CD4-positive, alpha-beta T cell (primary cell): ENCODE measurements at regions not wholly inside any gene's neighbourhood (a gene's known extent, or its start where the extent isn't known, plus 50 kb on each side); places are given as distances from the start of the nearest gene placed in this dataset.

Experiments used
- ATAC-seq: fragments of 200-7000 bp; cut with Tn5 transposase; one replicate; pipeline ENCODE4 v1.10.0; 2022; ENCODE audit warnings: mild to moderate bottlenecking; ENCODE audit not compliant: poor library complexity
- CTCF ChIA-PET: fragments of 350-600 bp; sonication (Branson Sonifier 250); formaldehyde crosslinking; loops from one replicate; lab custom pipeline; 2021; ENCODE audit warnings: antibody characterized with exemption, inconsistent platforms; lab: Charles Lee
- POLR2A ChIA-PET: fragments of 350-600 bp; sonication (Branson Sonifier 250); formaldehyde crosslinking; loops from one replicate; lab custom pipeline; 2021; ENCODE audit warnings: antibody characterized with exemption, inconsistent platforms; lab: Charles Lee
- DNase-seq, 14 experiments: peaks; one replicate each; pipeline ENCODE4 v3.0.0-alpha.2; 2013 to 2020; ENCODE audit warnings: mixed read lengths in 2 of 14
- H3K27ac ChIP-seq, 2 donors: one replicate each; pipeline versions ENCODE4 v1.5.1 to v1.7.0; 2013; ENCODE audit warnings: low read length in 2 of 2, low read depth in 1 of 2, mild to moderate bottlenecking in 1 of 2
- H3K27me3 ChIP-seq, 2 experiments: 1 replicate in 1 of 2; 2 replicates in 1 of 2; pipeline versions ENCODE4 v1.6.1 to v1.7.0; 2013; ENCODE audit warnings: low read length in 2 of 2, control low read depth in 1 of 2, mild to moderate bottlenecking in 1 of 2, moderate library complexity in 1 of 2; ENCODE audit not compliant: insufficient read depth in 2 of 2, control insufficient read depth in 1 of 2
- H3K36me3 ChIP-seq: one replicate; pipeline ENCODE4 v1.6.1; 2013; ENCODE audit warnings: low read length, control low read depth; ENCODE audit not compliant: insufficient read depth
- H3K4me1 ChIP-seq: one replicate; pipeline ENCODE4 v1.6.1; 2013; ENCODE audit warnings: low read length, control low read depth; ENCODE audit not compliant: insufficient read depth
- H3K4me3 ChIP-seq: one replicate; pipeline ENCODE4 v1.5.1; 2013; ENCODE audit warnings: mild to moderate bottlenecking, low read length, moderate library complexity
- H3K9me3 ChIP-seq, 2 experiments: 1 replicate in 1 of 2; 2 replicates in 1 of 2; pipeline versions ENCODE4 v1.6.1 to v1.7.0; 2013; ENCODE audit warnings: low read length in 2 of 2, mild to moderate bottlenecking in 2 of 2, control low read depth in 1 of 2, moderate library complexity in 1 of 2; ENCODE audit not compliant: control insufficient read depth in 1 of 2, insufficient read depth in 1 of 2
- H3K27ac Mint-ChIP-seq: one replicate; pipeline ENCODE4 v1.8.0; 2020; ENCODE audit warnings: mixed read lengths
- H3K27me3 Mint-ChIP-seq: one replicate; pipeline ENCODE4 v1.8.0; 2021; ENCODE audit warnings: mixed read lengths
- H3K36me3 Mint-ChIP-seq: one replicate; pipeline ENCODE4 v1.8.0; 2021; ENCODE audit warnings: low read depth, mixed read lengths
- H3K4me1 Mint-ChIP-seq: one replicate; pipeline ENCODE4 v1.8.0; 2021; ENCODE audit warnings: low read depth, mixed read lengths
- H3K4me3 Mint-ChIP-seq: one replicate; pipeline ENCODE4 v1.8.0; 2020; ENCODE audit warnings: mild to moderate bottlenecking, mixed read lengths
- H3K9me3 Mint-ChIP-seq: one replicate; pipeline ENCODE4 v1.8.0; 2020; ENCODE audit warnings: mixed read lengths
- intact Hi-C, 2 experiments: fragments of 100-400 bp; cut with DNase I in 1 of 2; cut with micrococcal nuclease in 1 of 2; formaldehyde crosslinking; loops; one replicate each; pipeline versions ENCODE4 v1.15.1 to v1.9.0; 2023 to 2025; cut with DNase I, micrococcal nuclease
- TF ChIP-seq, protein P1 (sequence below): fragments of 200-600 bp; IDR thresholded peaks from one replicate; pipeline ENCODE4 v1.8.0; 2022; ENCODE audit warnings: antibody characterized with exemption, mild to moderate bottlenecking

DNA sequence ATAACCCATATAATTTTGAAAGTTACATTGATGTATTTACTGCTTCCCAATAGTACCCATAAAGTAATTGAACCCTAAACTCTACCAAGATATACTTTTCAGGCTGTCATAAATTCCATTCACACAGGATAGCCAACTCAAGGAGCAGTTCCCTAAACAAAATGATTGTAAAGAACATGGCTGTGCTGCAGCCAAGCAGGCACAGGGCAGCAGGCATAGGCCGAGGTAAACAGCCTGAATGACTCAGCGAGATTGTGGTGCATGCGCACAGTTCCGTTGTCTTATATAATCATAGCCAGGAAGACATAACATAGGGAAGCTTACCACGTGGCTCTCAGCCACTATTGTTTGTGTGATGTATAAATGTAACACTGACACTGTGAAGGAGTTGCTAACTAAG is 344.9 kb downstream of the FSCB start:
- TF ChIP-seq, protein P1, sequence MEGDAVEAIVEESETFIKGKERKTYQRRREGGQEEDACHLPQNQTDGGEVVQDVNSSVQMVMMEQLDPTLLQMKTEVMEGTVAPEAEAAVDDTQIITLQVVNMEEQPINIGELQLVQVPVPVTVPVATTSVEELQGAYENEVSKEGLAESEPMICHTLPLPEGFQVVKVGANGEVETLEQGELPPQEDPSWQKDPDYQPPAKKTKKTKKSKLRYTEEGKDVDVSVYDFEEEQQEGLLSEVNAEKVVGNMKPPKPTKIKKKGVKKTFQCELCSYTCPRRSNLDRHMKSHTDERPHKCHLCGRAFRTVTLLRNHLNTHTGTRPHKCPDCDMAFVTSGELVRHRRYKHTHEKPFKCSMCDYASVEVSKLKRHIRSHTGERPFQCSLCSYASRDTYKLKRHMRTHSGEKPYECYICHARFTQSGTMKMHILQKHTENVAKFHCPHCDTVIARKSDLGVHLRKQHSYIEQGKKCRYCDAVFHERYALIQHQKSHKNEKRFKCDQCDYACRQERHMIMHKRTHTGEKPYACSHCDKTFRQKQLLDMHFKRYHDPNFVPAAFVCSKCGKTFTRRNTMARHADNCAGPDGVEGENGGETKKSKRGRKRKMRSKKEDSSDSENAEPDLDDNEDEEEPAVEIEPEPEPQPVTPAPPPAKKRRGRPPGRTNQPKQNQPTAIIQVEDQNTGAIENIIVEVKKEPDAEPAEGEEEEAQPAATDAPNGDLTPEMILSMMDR, result no peak
- no peak for ATAC-seq
- Mint-ChIP-seq H3K9me3 (peaks cover 12% of the 10 kb centered on the region), H3K4me1 (no peaks in the 10 kb centered on the region), H3K4me3 (no peak overlapping the region), H3K27me3 (no peaks in the 10 kb centered on the region), H3K36me3 (no peaks in the 10 kb centered on the region), H3K27ac (no peak overlapping the region)
- DNase-seq, result no peak
- intact Hi-C loops, result no loop called here
- H3K36me3 ChIP-seq, result no peaks in the 10 kb centered on the region
- peaks cover 0 to 6% of the 10 kb centered on the region in 2 experiments for H3K9me3 ChIP-seq
- H3K4me1 ChIP-seq, result no peaks in the 10 kb centered on the region
- no peak overlapping the region for H3K27ac ChIP-seq
- H3K27me3 ChIP-seq, result no peaks in the 10 kb centered on the region
- no peak overlapping the region for H3K4me3 ChIP-seq
- CTCF ChIA-PET, result no interaction called here
- POLR2A ChIA-PET, result no interaction called here

DNA sequence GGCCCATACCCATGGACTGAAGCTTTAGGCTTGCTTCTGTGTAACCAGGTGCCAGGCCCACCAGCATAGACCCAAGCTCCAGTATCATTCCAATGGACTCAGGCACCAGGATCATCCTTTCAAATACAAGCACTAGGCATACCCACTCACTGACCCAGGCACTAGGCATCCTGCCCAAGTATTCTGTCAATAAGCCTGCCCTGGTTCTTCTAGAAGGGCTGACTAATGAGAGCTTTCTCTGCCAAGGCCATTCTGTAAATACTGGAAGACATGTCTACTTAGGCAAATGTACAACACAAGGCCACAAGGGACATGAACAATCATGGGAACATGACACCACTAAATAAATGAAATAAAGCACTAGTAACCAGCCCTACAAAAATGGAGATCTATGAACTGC is 352.2 kb downstream of the FSCB start:
- ChIA-PET CTCF (no interaction called here), POLR2A (no interaction called here)
- H3K27ac Mint-ChIP-seq, result no peak overlapping the region
- Histone ChIP-seq H3K27me3 (no peaks in the 10 kb centered on the region), H3K27ac (no peak overlapping the region), H3K36me3 (no peaks in the 10 kb centered on the region), H3K9me3 (peaks cover 0 to 10% of the 10 kb centered on the region in 2 experiments), H3K4me1 (no peaks in the 10 kb centered on the region), H3K4me3 (no peak overlapping the region)
- no peaks in the 10 kb centered on the region for H3K4me1 Mint-ChIP-seq
- intact Hi-C loops, result no loop called here
- no peaks in the 10 kb centered on the region for H3K36me3 Mint-ChIP-seq
- no peaks in the 10 kb centered on the region for H3K27me3 Mint-ChIP-seq
- peaks cover 14% of the 10 kb centered on the region for H3K9me3 Mint-ChIP-seq
- H3K4me3 Mint-ChIP-seq, result no peak overlapping the region
- no peak for DNase-seq
- no peak for ATAC-seq
- TF ChIP-seq, protein P1, result no peak

DNA sequence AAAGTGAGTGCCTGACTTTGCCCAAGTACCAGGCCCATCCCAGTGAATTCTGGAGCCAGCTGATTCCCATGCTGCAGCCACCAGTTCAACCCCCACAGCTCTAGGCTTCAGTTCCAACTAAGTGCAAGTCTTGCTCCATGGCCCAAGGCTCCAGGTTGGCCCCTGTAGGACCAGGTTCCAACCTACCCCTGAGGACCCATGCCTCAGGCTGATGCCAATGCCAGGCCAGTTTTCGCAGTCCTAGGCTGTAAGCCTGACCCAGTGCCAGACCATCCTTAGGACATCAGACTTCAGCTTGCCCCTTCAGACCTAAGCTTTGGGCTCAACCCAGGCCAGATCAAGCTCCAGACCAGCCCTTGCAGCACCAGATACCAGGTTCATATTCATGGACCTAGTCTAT is 352.6 kb downstream of the FSCB start:
- no peaks in the 10 kb centered on the region for H3K27me3 Mint-ChIP-seq
- no peak overlapping the region for H3K4me3 Mint-ChIP-seq
- H3K9me3 Mint-ChIP-seq, result peaks cover 14% of the 10 kb centered on the region
- ChIA-PET POLR2A (no interaction called here), CTCF (no interaction called here)
- Histone ChIP-seq H3K27ac (no peak overlapping the region), H3K9me3 (peaks cover 0 to 10% of the 10 kb centered on the region in 2 experiments), H3K4me1 (no peaks in the 10 kb centered on the region), H3K27me3 (no peaks in the 10 kb centered on the region), H3K36me3 (no peaks in the 10 kb centered on the region), H3K4me3 (no peak overlapping the region)
- intact Hi-C loops, result no loop called here
- TF ChIP-seq, protein P1, result no peak
- no peaks in the 10 kb centered on the region for H3K4me1 Mint-ChIP-seq
- no peaks in the 10 kb centered on the region for H3K36me3 Mint-ChIP-seq
- DNase-seq, result no peak
- no peak for ATAC-seq
- H3K27ac Mint-ChIP-seq, result no peak overlapping the region
